Coronary artery (tissue), 2 donors: ENCODE measurements at regions not wholly inside any gene's neighbourhood (a gene's known extent, or its start where the extent isn't known, plus 50 kb on each side); places are given as distances from the start of the nearest gene placed in this dataset.
A peak's percentile ranks its signal among the peaks of the same experiment; 100 is the strongest.

Experiments used
- DNase-seq: peaks from one replicate; pipeline ENCODE4 v3.0.0-alpha.2; 2017; ENCODE audit warnings: low spot score
- H3K27ac ChIP-seq, 2 donors: fragments of 200-600 bp; sonication (generic); one replicate each; pipeline ENCODE4 v1.5.1; 2016 to 2019
- H3K4me3 ChIP-seq: fragments of 200-600 bp; sonication (generic); 2 replicates; pipeline ENCODE4 v1.5.1; 2016; ENCODE audit warnings: mild to moderate bottlenecking, moderate library complexity
- TF ChIP-seq, protein P1 (sequence below): fragments of 200-600 bp; sonication (generic); IDR thresholded peaks from one replicate; pipeline ENCODE4 v1.5.1; 2019; ENCODE audit warnings: antibody characterized with exemption

GRCh38 chr21:39012326-39013230 is 170.7 kb downstream of the PSMG1 start:
- Histone ChIP-seq H3K27ac (no peak overlapping the region), H3K4me3 (no peak overlapping the region)
- TF ChIP-seq, protein P1, sequence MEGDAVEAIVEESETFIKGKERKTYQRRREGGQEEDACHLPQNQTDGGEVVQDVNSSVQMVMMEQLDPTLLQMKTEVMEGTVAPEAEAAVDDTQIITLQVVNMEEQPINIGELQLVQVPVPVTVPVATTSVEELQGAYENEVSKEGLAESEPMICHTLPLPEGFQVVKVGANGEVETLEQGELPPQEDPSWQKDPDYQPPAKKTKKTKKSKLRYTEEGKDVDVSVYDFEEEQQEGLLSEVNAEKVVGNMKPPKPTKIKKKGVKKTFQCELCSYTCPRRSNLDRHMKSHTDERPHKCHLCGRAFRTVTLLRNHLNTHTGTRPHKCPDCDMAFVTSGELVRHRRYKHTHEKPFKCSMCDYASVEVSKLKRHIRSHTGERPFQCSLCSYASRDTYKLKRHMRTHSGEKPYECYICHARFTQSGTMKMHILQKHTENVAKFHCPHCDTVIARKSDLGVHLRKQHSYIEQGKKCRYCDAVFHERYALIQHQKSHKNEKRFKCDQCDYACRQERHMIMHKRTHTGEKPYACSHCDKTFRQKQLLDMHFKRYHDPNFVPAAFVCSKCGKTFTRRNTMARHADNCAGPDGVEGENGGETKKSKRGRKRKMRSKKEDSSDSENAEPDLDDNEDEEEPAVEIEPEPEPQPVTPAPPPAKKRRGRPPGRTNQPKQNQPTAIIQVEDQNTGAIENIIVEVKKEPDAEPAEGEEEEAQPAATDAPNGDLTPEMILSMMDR = no peak
- no peak for DNase-seq

GRCh38 chr21:39011911-39012310 is 171.3 kb downstream of the PSMG1 start:
- no peak for DNase-seq
- H3K4me3 ChIP-seq = no peak overlapping the region
- TF ChIP-seq, protein P1 = no peak
- H3K27ac ChIP-seq = no peak overlapping the region

DNA sequence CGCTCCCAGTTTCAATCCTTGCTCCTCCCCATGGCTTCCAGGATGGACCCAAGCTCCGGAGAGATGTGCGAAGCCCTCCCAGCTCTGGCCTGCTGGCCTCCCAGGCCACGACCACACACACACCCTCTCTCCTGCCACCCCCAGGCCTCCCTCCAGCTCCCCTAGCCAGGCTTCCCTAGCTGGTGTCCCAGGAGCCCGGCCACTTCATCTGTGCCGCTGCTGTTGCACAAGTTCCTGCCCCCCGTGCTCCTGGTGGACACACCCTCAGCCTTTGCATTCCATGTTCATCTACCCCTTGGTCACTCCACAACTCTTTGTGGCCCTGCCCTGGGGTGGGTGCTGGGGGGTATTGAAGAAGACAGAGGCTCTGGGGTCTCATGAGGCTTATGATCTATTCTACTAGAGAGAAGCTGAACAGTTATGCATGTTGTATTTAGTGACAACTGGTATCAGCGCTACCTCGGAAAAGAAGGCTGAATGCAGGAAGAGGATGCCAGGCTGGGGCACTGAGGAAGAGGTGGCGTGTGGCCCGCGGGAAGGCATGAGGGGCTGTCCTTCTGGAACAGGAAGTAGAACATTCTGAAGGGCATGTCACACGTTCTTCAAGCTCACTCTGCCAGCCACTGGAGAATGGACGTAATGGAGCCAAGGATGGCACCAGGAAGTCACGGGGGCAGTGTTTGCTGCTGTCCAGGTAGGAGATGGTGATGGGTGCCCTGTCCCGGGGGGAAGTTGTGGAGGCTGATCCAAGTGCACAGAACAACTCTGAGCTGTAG is 172.4 kb downstream of the PSMG1 start:
- no peak overlapping the region for H3K4me3 ChIP-seq
- peak overlapping the region in 1 of 2 donors; percentile 5 for H3K27ac ChIP-seq
- TF ChIP-seq, protein P1 = no peak
- no peak for DNase-seq

DNA sequence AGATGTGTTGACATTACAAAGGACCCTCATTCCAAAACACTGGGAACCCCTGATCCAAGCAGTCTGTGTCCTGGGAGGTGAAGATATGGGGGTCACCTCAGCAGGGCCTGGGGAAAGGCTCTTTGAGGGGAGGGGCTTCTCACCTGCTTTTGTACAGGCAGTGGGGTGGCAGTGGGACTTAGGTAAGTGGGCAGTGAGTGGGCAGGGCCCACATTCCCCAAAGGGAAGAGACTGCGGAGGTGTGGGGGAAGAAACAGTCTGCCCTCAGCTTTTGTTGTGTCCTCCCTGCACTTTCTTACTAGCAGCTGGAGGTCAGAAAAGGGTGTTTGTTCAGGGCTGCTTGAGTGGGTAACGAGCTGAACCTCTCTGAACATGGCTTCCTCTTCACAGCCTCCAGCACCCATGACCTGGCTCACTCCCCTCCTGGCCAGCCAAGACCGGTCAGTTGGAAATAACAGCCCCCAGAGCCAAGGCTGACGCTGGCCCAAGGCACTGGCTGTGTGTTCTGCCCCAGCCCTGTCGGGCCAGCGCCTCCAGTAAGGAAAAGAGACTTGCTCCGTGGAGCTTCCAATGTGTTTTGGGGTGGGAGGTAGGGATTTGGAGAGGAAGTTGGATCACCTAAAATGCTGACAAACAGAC is 173.5 kb downstream of the PSMG1 start:
- Histone ChIP-seq H3K4me3 (no peak overlapping the region), H3K27ac (peak overlapping the region in 1 of 2 donors; percentile 55)
- TF ChIP-seq, protein P1 = no peak
- no peak for DNase-seq

GRCh38 chr21:39007985-39008384 is 175.3 kb downstream of the PSMG1 start:
- Histone ChIP-seq H3K27ac (peak overlapping the region in 1 of 2 donors; percentile 37), H3K4me3 (no peak overlapping the region)
- TF ChIP-seq, protein P1 = no peak
- no peak for DNase-seq

GRCh38 chr21:39007532-39007931 is 175.7 kb downstream of the PSMG1 start:
- Histone ChIP-seq H3K4me3 (no peak overlapping the region), H3K27ac (peak overlapping the region; percentile 69 to 87)
- TF ChIP-seq, protein P1 = no peak
- no peak for DNase-seq
